Keratinocyte (primary cell): ENCODE measurements at regions not wholly inside any gene's neighbourhood (a gene's known extent, or its start where the extent isn't known, plus 50 kb on each side); places are given as distances from the start of the nearest gene placed in this dataset.

ENCODE experiments used
- CTCF ChIP-seq, 3 experiments: IDR thresholded peaks in 1 of 3; conservative IDR thresholded peaks in 1 of 3; optimal IDR thresholded peaks in 1 of 3; 2 replicates in 2 of 3; 3 replicates in 1 of 3; pipeline versions ENCODE3 to v1.5.1; 2011; ENCODE audit warnings: low read length in 3 of 3, mild to moderate bottlenecking in 3 of 3, moderate library complexity in 2 of 3, control low read depth in 1 of 3, inconsistent platforms in 1 of 3; ENCODE audit not compliant: insufficient read depth in 2 of 3; ENCODE audit errors: extremely low read depth in 1 of 3
- EZH2 ChIP-seq: IDR thresholded peaks from one replicate; pipeline ENCODE4 v1.6.1; 2012; ENCODE audit warnings: inconsistent platforms, mild to moderate bottlenecking, low read length, moderate library complexity

GRCh38 chr6:114810468-114810867 lies 467.6 kb upstream of the HS3ST5 start:
- TF ChIP-seq CTCF (optimal IDR thresholded peaks at IDR 0.05 in 1 of 3, IDR thresholded peaks at IDR 0.05 in 1 of 3, conservative IDR thresholded peaks at IDR 0.05 in 1 of 3; ENCODE audit: extremely low read depth in 1 of 3, insufficient read depth in 2 of 3, low read length in 3 of 3) (no peak), EZH2 (no peak)
